Type B pancreatic cell (in vitro differentiated cells): ENCODE measurements at regions not wholly inside any gene's neighbourhood (a gene's known extent, or its start where the extent isn't known, plus 50 kb on each side); places are given as distances from the start of the nearest gene placed in this dataset.
A peak's percentile ranks its signal among the peaks of the same experiment; 100 is the strongest.

ENCODE experiments used
- DNase-seq: peaks from one replicate; pipeline ENCODE4 v3.0.0; 2021; ENCODE audit warnings: mixed read lengths; ENCODE audit not compliant: unreplicated experiment; ENCODE audit errors: extremely low spot score
- H3K27ac Mint-ChIP-seq: 2 replicates; pipeline ENCODE4 v1.8.0; 2021; ENCODE audit warnings: mild to moderate bottlenecking, mixed read lengths
- H3K27me3 Mint-ChIP-seq: 2 replicates; pipeline ENCODE4 v1.8.0; 2021; ENCODE audit warnings: mixed read lengths
- H3K36me3 Mint-ChIP-seq: 2 replicates; pipeline ENCODE4 v1.8.0; 2021; ENCODE audit warnings: mixed read lengths
- H3K4me1 Mint-ChIP-seq: one replicate; pipeline ENCODE4 v1.8.0; 2021; ENCODE audit warnings: mixed read lengths; ENCODE audit not compliant: unreplicated experiment
- H3K4me3 Mint-ChIP-seq: 2 replicates; pipeline ENCODE4 v1.8.0; 2021; ENCODE audit warnings: mild to moderate bottlenecking, mixed read lengths
- H3K9me3 Mint-ChIP-seq: 2 replicates; pipeline ENCODE4 v1.8.0; 2021; ENCODE audit warnings: mixed read lengths
- CTCF ChIP-seq: fragments of 200-600 bp; sonication (generic); conservative IDR thresholded peaks from 2 replicates; pipeline ENCODE4 v1.5.0; 2021; ENCODE audit warnings: antibody characterized with exemption, mild to moderate bottlenecking

- Mint-ChIP-seq H3K27me3 (no peaks in the 10 kb centered on the region), H3K27ac (peak overlapping the region; percentile 62), H3K9me3 (peaks cover 7% of the 10 kb centered on the region), H3K36me3 (no peaks in the 10 kb centered on the region), H3K4me3 (peak overlapping the region; percentile 46), H3K4me1 (peaks cover 26% of the 10 kb centered on the region)
- no peak for TF ChIP-seq CTCF
- DNase-seq, result no peak
Observed at GRCh38 chr1:178973652-178974101, 52.0 kb upstream of the FAM20B start.
